AG04450 (cell line): ENCODE measurements at regions not wholly inside any gene's neighbourhood (a gene's known extent, or its start where the extent isn't known, plus 50 kb on each side); places are given as distances from the start of the nearest gene placed in this dataset.
A peak's percentile ranks its signal among the peaks of the same experiment; 100 is the strongest.

Experiments used
- CTCF ChIA-PET: fragments of 300-600, 350-600 bp; formaldehyde crosslinking; extraction: SDS; loops from one replicate; lab custom pipeline; 2022; ENCODE audit warnings: antibody characterized with exemption, inconsistent platforms; lab: Charles Lee
- POLR2A ChIA-PET: fragments of 350-600 bp; formaldehyde crosslinking; extraction: SDS; loops from one replicate; lab custom pipeline; 2021; ENCODE audit warnings: antibody characterized with exemption, inconsistent platforms; lab: Yijun Ruan, JAX
- DNase-seq: peaks from one replicate; pipeline ENCODE4 v3.0.0-alpha.2; 2011; ENCODE audit warnings: low read depth, low spot score
- H3K27ac ChIP-seq: one replicate; pipeline ENCODE4 v1.5.1; 2012; ENCODE audit warnings: low read depth, low read length, control low read depth
- H3K27me3 ChIP-seq: one replicate; pipeline ENCODE4 v1.6.0; 2012; ENCODE audit warnings: low read length; ENCODE audit not compliant: control insufficient read depth, insufficient read depth
- H3K4me3 ChIP-seq: 2 replicates; pipeline ENCODE4 v1.5.1; 2011; ENCODE audit warnings: mild to moderate bottlenecking, low read depth, low read length, control low read depth
- H3K9me3 ChIP-seq: 2 replicates; pipeline ENCODE4 v1.5.1; 2012; ENCODE audit warnings: low read length; ENCODE audit not compliant: control insufficient read depth, insufficient read depth
- TF ChIP-seq, protein P1 (sequence below): IDR thresholded peaks from 2 replicates; pipeline ENCODE4 v1.5.1; 2011; ENCODE audit warnings: low read depth, low read length, control low read depth, inconsistent platforms

DNA sequence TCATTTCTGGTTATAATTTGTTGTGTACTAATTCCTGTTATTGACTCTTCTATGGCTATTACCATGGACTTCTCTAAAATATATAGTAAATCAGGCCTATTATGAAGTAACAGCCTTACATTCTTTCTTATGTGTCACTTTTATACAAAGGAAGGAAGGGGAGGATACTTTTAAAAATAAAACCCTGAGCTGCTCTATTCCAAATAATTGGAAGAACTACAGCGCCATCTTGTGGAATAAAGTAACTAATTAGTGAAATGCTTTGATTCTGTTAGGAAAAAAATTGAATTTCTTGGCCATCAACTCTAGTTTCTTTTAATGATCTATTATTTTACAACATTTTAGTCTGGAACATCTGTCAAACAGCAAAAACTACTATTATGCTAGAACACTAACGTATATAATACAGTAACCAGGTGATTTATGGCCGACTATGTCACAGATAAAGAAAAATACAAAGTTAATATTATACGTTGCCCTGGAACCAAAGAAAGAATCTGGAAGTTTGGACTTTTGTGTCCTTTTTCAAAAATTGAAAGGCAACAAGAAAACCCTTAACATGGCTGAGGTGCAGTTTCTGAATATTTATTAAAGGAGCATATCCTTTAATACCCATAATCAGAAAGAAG is 55.0 kb upstream of the NELL2 start:
- POLR2A ChIA-PET: no interaction called here
- DNase-seq: peak; percentile 13
- CTCF ChIA-PET: interaction anchor here (0.6 to 2.7 kb wide), 17 partner anchors 10 to 1093 kb away, joined by 3 to 27 read pairs (median 4); partner anchors contain the start of gene NELL2
- no peaks in the 10 kb centered on the region for H3K9me3 ChIP-seq
- H3K27ac ChIP-seq: no peak overlapping the region
- TF ChIP-seq, protein P1, sequence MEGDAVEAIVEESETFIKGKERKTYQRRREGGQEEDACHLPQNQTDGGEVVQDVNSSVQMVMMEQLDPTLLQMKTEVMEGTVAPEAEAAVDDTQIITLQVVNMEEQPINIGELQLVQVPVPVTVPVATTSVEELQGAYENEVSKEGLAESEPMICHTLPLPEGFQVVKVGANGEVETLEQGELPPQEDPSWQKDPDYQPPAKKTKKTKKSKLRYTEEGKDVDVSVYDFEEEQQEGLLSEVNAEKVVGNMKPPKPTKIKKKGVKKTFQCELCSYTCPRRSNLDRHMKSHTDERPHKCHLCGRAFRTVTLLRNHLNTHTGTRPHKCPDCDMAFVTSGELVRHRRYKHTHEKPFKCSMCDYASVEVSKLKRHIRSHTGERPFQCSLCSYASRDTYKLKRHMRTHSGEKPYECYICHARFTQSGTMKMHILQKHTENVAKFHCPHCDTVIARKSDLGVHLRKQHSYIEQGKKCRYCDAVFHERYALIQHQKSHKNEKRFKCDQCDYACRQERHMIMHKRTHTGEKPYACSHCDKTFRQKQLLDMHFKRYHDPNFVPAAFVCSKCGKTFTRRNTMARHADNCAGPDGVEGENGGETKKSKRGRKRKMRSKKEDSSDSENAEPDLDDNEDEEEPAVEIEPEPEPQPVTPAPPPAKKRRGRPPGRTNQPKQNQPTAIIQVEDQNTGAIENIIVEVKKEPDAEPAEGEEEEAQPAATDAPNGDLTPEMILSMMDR: peak; percentile 50
- no peaks in the 10 kb centered on the region for H3K27me3 ChIP-seq
- H3K4me3 ChIP-seq: no peak overlapping the region

DNA sequence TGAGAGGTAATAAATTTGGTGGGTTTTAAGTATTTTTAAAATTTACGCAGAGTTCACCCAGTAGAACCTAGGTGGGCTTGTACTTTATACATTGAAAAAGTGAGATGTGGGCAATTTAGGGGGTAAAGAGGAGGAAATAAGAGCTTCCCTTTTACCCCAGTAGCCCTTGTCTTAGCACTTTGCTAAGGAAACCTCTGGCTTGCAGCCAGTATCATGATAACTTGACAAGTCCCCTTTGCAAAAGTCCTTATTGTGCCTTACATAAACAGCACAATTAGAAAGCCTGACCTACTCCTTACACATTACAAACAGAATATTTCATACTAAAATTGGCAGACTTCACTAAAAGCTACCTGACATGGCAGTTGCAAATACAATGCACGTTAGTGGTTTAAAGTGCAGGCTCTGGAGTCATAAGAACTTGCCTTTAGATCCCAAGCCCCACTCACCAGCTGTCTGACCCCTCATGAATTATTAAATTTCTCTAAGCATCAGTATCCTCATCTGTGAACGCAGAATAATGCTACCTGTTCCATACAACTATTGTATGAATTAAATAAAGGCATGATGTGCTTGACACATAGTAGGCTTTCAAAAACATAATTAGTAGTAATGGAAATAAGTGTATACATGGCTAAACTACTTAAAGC is 53.2 kb upstream of the NELL2 start:
- H3K27ac ChIP-seq: no peak overlapping the region
- no peaks in the 10 kb centered on the region for H3K27me3 ChIP-seq
- CTCF ChIA-PET: interaction anchor here (0.8 to 1.9 kb wide), 4 partner anchors 19 to 929 kb away, joined by 3 to 6 read pairs (median 6); no protein-coding TSS in a partner anchor
- DNase-seq: no peak
- POLR2A ChIA-PET: no interaction called here
- H3K9me3 ChIP-seq: no peaks in the 10 kb centered on the region
- TF ChIP-seq, protein P1: no peak
- H3K4me3 ChIP-seq: no peak overlapping the region
